Natural killer cell (primary cell): ENCODE measurements at regions not wholly inside any gene's neighbourhood (a gene's known extent, or its start where the extent isn't known, plus 50 kb on each side); places are given as distances from the start of the nearest gene placed in this dataset.

Experiments used
- ATAC-seq, 3 donors: fragments of 150-1000 bp in 2 of 3; fragments of 200-7000 bp in 1 of 3; cut with Tn5 transposase; 1 replicate in 1 of 3; 2 replicates in 2 of 3; pipeline ENCODE4 v1.10.0; 2021; ENCODE audit warnings: mild to moderate bottlenecking in 2 of 3, moderate library complexity in 2 of 3
- DNase-seq, 2 donors: peaks; one replicate each; pipeline versions ENCODE4 v3.0.0 to v3.0.0-alpha.2; 2013 to 2021; ENCODE audit warnings: mixed read lengths in 1 of 2
- H3K27ac ChIP-seq: one replicate; pipeline ENCODE4 v1.5.1; 2013; ENCODE audit warnings: mild to moderate bottlenecking, low read length
- H3K27me3 ChIP-seq: one replicate; pipeline ENCODE4 v1.6.1; 2013; ENCODE audit warnings: low read length; ENCODE audit not compliant: control insufficient read depth, insufficient read depth
- H3K36me3 ChIP-seq: one replicate; pipeline ENCODE4 v1.6.1; 2013; ENCODE audit warnings: low read length; ENCODE audit not compliant: control insufficient read depth, insufficient read depth
- H3K4me1 ChIP-seq: one replicate; pipeline ENCODE4 v1.6.1; 2013; ENCODE audit warnings: low read length; ENCODE audit not compliant: control insufficient read depth, insufficient read depth
- H3K4me3 ChIP-seq: one replicate; pipeline ENCODE4 v1.5.1; 2013; ENCODE audit warnings: low read length
- H3K9me3 ChIP-seq: one replicate; pipeline ENCODE4 v1.6.1; 2013; ENCODE audit warnings: low read length; ENCODE audit not compliant: control insufficient read depth, insufficient read depth
- H3K27ac Mint-ChIP-seq, 2 donors: one replicate each; pipeline ENCODE4 v1.8.0; 2022; ENCODE audit warnings: mild to moderate bottlenecking in 2 of 2, mixed read lengths in 2 of 2, moderate library complexity in 1 of 2
- H3K27me3 Mint-ChIP-seq, 2 donors: one replicate each; pipeline ENCODE4 v1.8.0; 2022; ENCODE audit warnings: low read depth in 2 of 2, mixed read lengths in 2 of 2
- H3K36me3 Mint-ChIP-seq: one replicate; pipeline ENCODE4 v1.8.0; 2022; ENCODE audit warnings: mixed read lengths
- H3K4me1 Mint-ChIP-seq, 2 donors: one replicate each; pipeline ENCODE4 v1.8.0; 2022; ENCODE audit warnings: mixed read lengths in 2 of 2
- H3K4me3 Mint-ChIP-seq: one replicate; pipeline ENCODE4 v1.8.0; 2022; ENCODE audit warnings: mild to moderate bottlenecking, moderate library complexity, mixed read lengths
- H3K9me3 Mint-ChIP-seq, 2 donors: one replicate each; pipeline ENCODE4 v1.8.0; 2022; ENCODE audit warnings: mixed read lengths in 2 of 2
- CTCF ChIP-seq: fragments of 200-600 bp; IDR thresholded peaks from one replicate; pipeline ENCODE4 v1.8.0; 2022; ENCODE audit warnings: antibody characterized with exemption
- WGBS: methylation state at CpG from one replicate; pipeline ENCODE4 v1.1.7; 2013; ENCODE audit warnings: missing lambda C conversion rate; ENCODE audit not compliant: insufficient coverage; 5-methylcytosine and 5-hydroxymethylcytosine counted together
- intact Hi-C: fragments of 100-400 bp; cut with micrococcal nuclease; formaldehyde crosslinking; loops from one replicate; pipeline ENCODE4 v1.14.2; 2022

- Mint-ChIP-seq H3K27ac (no peak overlapping the region), H3K4me3 (no peak overlapping the region), H3K9me3 (peaks cover 0 to 5% of the 10 kb centered on the region in 2 donors), H3K36me3 (no peaks in the 10 kb centered on the region), H3K27me3 (peaks cover 9 to 14% of the 10 kb centered on the region in 2 donors), H3K4me1 (no peaks in the 10 kb centered on the region)
- Histone ChIP-seq H3K4me1 (no peaks in the 10 kb centered on the region), H3K27ac (no peak overlapping the region), H3K27me3 (no peaks in the 10 kb centered on the region), H3K36me3 (no peaks in the 10 kb centered on the region), H3K4me3 (no peak overlapping the region), H3K9me3 (no peaks in the 10 kb centered on the region)
- intact Hi-C loops, result no loop called here
- no peak for DNase-seq
- no peak for TF ChIP-seq CTCF
- WGBS, result 91% methylated on average over 4 of the region's 4 CpGs
- ATAC-seq, result no peak
Measured at GRCh38 chr6:156449128-156449527, 328.1 kb upstream of the ARID1B start.

- WGBS, result 100% methylated on average over 1 of the region's 1 CpG
- Mint-ChIP-seq H3K4me1 (no peaks in the 10 kb centered on the region), H3K27ac (no peak overlapping the region), H3K27me3 (peaks cover 13 to 14% of the 10 kb centered on the region in 2 donors), H3K36me3 (no peaks in the 10 kb centered on the region), H3K4me3 (no peak overlapping the region), H3K9me3 (peaks cover 0 to 5% of the 10 kb centered on the region in 2 donors)
- no peaks in the 10 kb centered on the region for H3K36me3 ChIP-seq
- no peak overlapping the region for H3K4me3 ChIP-seq
- no peaks in the 10 kb centered on the region for H3K9me3 ChIP-seq
- no peak for DNase-seq
- intact Hi-C loops, result no loop called here
- ATAC-seq, result no peak
- TF ChIP-seq CTCF, result no peak
- H3K4me1 ChIP-seq, result no peaks in the 10 kb centered on the region
- H3K27me3 ChIP-seq, result no peaks in the 10 kb centered on the region
- no peak overlapping the region for H3K27ac ChIP-seq
Measured at GRCh38 chr6:156448579-156448978, 328.6 kb upstream of the ARID1B start.

GRCh38 chr6:156440688-156441087 lies 336.5 kb upstream of the ARID1B start:
- no peaks in the 10 kb centered on the region for H3K27me3 ChIP-seq
- H3K36me3 ChIP-seq, result no peaks in the 10 kb centered on the region
- ATAC-seq (no peak), DNase-seq (no peak)
- H3K27ac ChIP-seq, result no peak overlapping the region
- no peak overlapping the region for H3K4me3 ChIP-seq
- TF ChIP-seq CTCF, result no peak
- peaks cover 0 to 5% of the 10 kb centered on the region in 2 donors for H3K9me3 Mint-ChIP-seq
- H3K27ac Mint-ChIP-seq, result no peak overlapping the region
- H3K9me3 ChIP-seq, result no peaks in the 10 kb centered on the region
- H3K36me3 Mint-ChIP-seq, result no peaks in the 10 kb centered on the region
- no peak overlapping the region for H3K4me3 Mint-ChIP-seq
- no peaks in the 10 kb centered on the region for H3K4me1 Mint-ChIP-seq
- intact Hi-C loops, result no loop called here
- no peaks in the 10 kb centered on the region for H3K4me1 ChIP-seq
- WGBS, result 100% methylated on average over 2 of the region's 2 CpGs
- peaks cover 10 to 29% of the 10 kb centered on the region in 2 donors for H3K27me3 Mint-ChIP-seq

GRCh38 chr6:156438350-156438923 lies 338.7 kb upstream of the ARID1B start:
- Mint-ChIP-seq H3K4me1 (no peaks in the 10 kb centered on the region), H3K9me3 (no peaks in the 10 kb centered on the region), H3K36me3 (no peaks in the 10 kb centered on the region), H3K27me3 (peaks cover 8 to 15% of the 10 kb centered on the region in 2 donors), H3K4me3 (no peak overlapping the region), H3K27ac (no peak overlapping the region)
- ATAC-seq, result no peak
- intact Hi-C loops, result no loop called here
- TF ChIP-seq CTCF, result no peak
- no peak overlapping the region for H3K4me3 ChIP-seq
- no peak for DNase-seq
- H3K9me3 ChIP-seq, result no peaks in the 10 kb centered on the region
- H3K27me3 ChIP-seq, result peaks cover 4% of the 10 kb centered on the region
- no peaks in the 10 kb centered on the region for H3K4me1 ChIP-seq
- 69% methylated on average over 9 of the region's 10 CpGs for WGBS
- no peaks in the 10 kb centered on the region for H3K36me3 ChIP-seq
- H3K27ac ChIP-seq, result no peak overlapping the region
